Choroid plexus epithelial cell (primary cell): ENCODE measurements at regions not wholly inside any gene's neighbourhood (a gene's known extent, or its start where the extent isn't known, plus 50 kb on each side); places are given as distances from the start of the nearest gene placed in this dataset.

Experiments used
- DNase-seq: peaks from one replicate; pipeline ENCODE4 v3.0.0-alpha.2; 2010; ENCODE audit warnings: low read depth
- H3K4me3 ChIP-seq: 2 replicates; pipeline ENCODE4 v1.5.1; 2011; ENCODE audit warnings: low read depth, mild to moderate bottlenecking, control low read depth, low read length, moderate library complexity
- CTCF ChIP-seq: conservative IDR thresholded peaks from 2 replicates; pipeline ENCODE4 v1.5.1; 2011; ENCODE audit warnings: low read depth, mild to moderate bottlenecking, control low read depth, inconsistent platforms, low read length, moderate library complexity

GRCh38 chr1:55624766-55625165, 409.6 kb upstream of the USP24 start:
- no peak for TF ChIP-seq CTCF

GRCh38 chr1:55623311-55623710, 408.1 kb upstream of the USP24 start:
- no peak for DNase-seq
- no peak for TF ChIP-seq CTCF
- no peak overlapping the region for H3K4me3 ChIP-seq

More at GRCh38 chr1:55624766-55625165, 409.6 kb upstream of the USP24 start:
- H3K4me3 ChIP-seq, result no peak overlapping the region
- DNase-seq, result no peak

DNA sequence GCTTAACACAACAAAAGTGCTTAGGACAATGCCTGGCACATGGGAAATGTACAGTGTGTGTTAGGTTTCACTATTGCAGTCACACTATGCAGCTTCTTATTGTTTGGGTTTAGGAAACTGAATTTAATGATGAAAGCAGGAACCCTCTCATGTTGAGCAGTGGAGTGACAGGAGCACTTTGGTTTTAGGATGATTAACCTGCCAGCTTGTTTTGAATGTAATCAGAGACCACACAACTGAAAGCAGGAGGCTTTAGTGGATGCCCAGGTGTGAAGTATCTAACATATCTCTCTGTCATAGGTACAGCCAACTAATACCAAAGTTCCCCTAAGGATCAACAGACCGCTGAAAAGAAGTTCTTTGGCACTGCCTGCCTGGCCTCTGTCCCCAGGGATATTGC, 406.9 kb upstream of the USP24 start:
- DNase-seq, result no peak
- no peak overlapping the region for H3K4me3 ChIP-seq
- no peak for TF ChIP-seq CTCF

DNA sequence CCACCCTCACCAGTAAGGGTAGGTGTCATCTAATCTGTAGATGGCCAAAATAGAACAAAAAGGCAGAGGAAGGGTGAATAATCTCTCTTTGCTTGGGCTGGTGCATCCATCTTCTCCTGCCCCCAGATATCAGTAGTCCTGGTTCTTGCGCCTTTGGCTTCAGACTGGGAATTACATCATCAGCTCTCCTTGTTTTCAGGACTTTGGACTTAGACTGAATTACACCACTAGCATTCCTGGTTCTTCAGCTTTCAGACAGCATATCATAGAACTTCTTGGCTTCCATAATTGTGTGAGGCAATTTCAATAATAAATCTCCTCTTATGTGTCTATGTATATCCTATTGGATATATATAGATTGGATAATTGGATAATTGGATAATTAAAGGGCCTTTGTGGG, 403.0 kb upstream of the USP24 start:
- H3K4me3 ChIP-seq, result no peak overlapping the region
- DNase-seq, result no peak
- no peak for TF ChIP-seq CTCF

GRCh38 chr1:55617288-55617982, 402.3 kb upstream of the USP24 start:
- TF ChIP-seq CTCF, result no peak
- DNase-seq, result no peak
- no peak overlapping the region for H3K4me3 ChIP-seq

GRCh38 chr1:55612988-55613387, 397.8 kb upstream of the USP24 start:
- no peak overlapping the region for H3K4me3 ChIP-seq

More at GRCh38 chr1:55612988-55613387, 397.8 kb upstream of the USP24 start:
- TF ChIP-seq CTCF, result no peak
- DNase-seq, result no peak
